T1000 (cell line): ENCODE measurements at regions not wholly inside any gene's neighbourhood (a gene's known extent, or its start where the extent isn't known, plus 50 kb on each side); places are given as distances from the start of the nearest gene placed in this dataset.
"Not testable (repeated sequence)": the region's sequence is repeated elsewhere in the genome, so short reads cannot be mapped to it uniquely, and the experiment has no call there.

ENCODE experiments used
- DNase-seq: peaks from one replicate; lab custom pipeline; 2025; ENCODE audit warnings: mixed read lengths; lab: John Stamatoyannopoulos, UW

- no peak for DNase-seq
Observed at GRCh38 chrX:4550018-4550417, 836.6 kb upstream of the PRKX start.

- DNase-seq, result peak; percentile 2
Observed at GRCh38 chrX:4547213-4547836, 833.9 kb upstream of the PRKX start.

GRCh38 chrX:4546178-4546577 is 832.7 kb upstream of the PRKX start:
- DNase-seq, result not testable (repeated sequence)

- no peak for DNase-seq
Observed at GRCh38 chrX:4528247-4528646, 814.8 kb upstream of the PRKX start.

- DNase-seq, result no peak
Observed at GRCh38 chrX:4485912-4486311, 772.5 kb upstream of the PRKX start.

GRCh38 chrX:4484266-4484665 is 770.8 kb upstream of the PRKX start:
- no peak for DNase-seq

- DNase-seq, result no peak
Observed at GRCh38 chrX:4451591-4451990, 738.1 kb upstream of the PRKX start.

GRCh38 chrX:4450177-4450576 is 736.7 kb upstream of the PRKX start:
- no peak for DNase-seq

GRCh38 chrX:4435905-4436304 is 722.5 kb upstream of the PRKX start:
- DNase-seq, result no peak

GRCh38 chrX:4397471-4397870 is 684.0 kb upstream of the PRKX start:
- no peak for DNase-seq

GRCh38 chrX:4382273-4382672 is 668.8 kb upstream of the PRKX start:
- no peak for DNase-seq

GRCh38 chrX:4380710-4381109 is 667.3 kb upstream of the PRKX start:
- DNase-seq, result no peak

- no peak for DNase-seq
Observed at GRCh38 chrX:4379071-4379470, 665.6 kb upstream of the PRKX start.

GRCh38 chrX:4373791-4374190 is 660.3 kb upstream of the PRKX start:
- DNase-seq, result no peak

- DNase-seq, result no peak
Observed at GRCh38 chrX:4358577-4358976, 645.1 kb upstream of the PRKX start.

- no peak for DNase-seq
Observed at GRCh38 chrX:4322916-4323315, 609.5 kb upstream of the PRKX start.

GRCh38 chrX:4320436-4320947 is 607.0 kb upstream of the PRKX start:
- DNase-seq, result no peak

GRCh38 chrX:4315891-4316290 is 602.4 kb upstream of the PRKX start:
- DNase-seq, result no peak

GRCh38 chrX:4314586-4314985 is 601.1 kb upstream of the PRKX start:
- no peak for DNase-seq

- no peak for DNase-seq
Observed at GRCh38 chrX:4277122-4277521, 563.7 kb upstream of the PRKX start.

GRCh38 chrX:4268676-4269075 is 555.2 kb upstream of the PRKX start:
- no peak for DNase-seq

GRCh38 chrX:4265036-4265435 is 551.6 kb upstream of the PRKX start:
- DNase-seq, result no peak

- DNase-seq, result no peak
Observed at GRCh38 chrX:4263030-4263803, 549.8 kb upstream of the PRKX start.

- no peak for DNase-seq
Observed at GRCh38 chrX:4253092-4253491, 539.6 kb upstream of the PRKX start.
